D721Med (cell line): ENCODE measurements at regions not wholly inside any gene's neighbourhood (a gene's known extent, or its start where the extent isn't known, plus 50 kb on each side); places are given as distances from the start of the nearest gene placed in this dataset.
"Not testable (repeated sequence)": the region's sequence is repeated elsewhere in the genome, so short reads cannot be mapped to it uniquely, and the experiment has no call there.

Experiments used
- DNase-seq: peaks from one replicate; pipeline ENCODE4 v3.0.0; 2011; ENCODE audit warnings: low spot score; ENCODE audit not compliant: insufficient read length
- FAIRE-seq: peaks from 2 replicates; lab custom pipeline; 2011; peaks lifted over from hg19 to GRCh38; lab: Jason Lieb, UNC
- CTCF ChIP-seq: IDR thresholded peaks from 2 replicates; pipeline ENCODE4 v1.5.1; 2012; ENCODE audit warnings: mild to moderate bottlenecking, control low read depth; ENCODE audit not compliant: insufficient read depth; ENCODE audit errors: missing control alignments

DNA sequence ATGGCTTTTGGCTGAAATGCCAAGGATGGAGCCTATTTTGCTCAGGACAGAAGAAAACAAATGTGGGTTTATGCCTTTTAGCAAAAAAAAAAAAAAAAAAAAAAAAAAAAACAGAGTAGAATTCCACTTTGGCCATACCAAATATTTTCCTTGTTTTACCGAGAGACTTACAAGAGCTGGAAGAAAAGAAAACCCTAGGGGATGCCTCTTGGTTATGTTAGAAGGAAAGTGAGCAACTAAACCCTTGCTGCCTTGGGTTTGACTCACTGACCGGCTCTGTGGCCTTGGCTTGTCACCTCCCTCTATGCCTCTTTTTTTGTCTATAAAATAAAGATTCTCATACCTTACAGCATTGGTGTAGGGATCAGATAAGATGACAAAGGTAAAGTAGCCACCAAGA, 69.6 kb upstream of the ABCA1 start:
- no peak for TF ChIP-seq CTCF
- FAIRE-seq: no peak
- no peak for DNase-seq

DNA sequence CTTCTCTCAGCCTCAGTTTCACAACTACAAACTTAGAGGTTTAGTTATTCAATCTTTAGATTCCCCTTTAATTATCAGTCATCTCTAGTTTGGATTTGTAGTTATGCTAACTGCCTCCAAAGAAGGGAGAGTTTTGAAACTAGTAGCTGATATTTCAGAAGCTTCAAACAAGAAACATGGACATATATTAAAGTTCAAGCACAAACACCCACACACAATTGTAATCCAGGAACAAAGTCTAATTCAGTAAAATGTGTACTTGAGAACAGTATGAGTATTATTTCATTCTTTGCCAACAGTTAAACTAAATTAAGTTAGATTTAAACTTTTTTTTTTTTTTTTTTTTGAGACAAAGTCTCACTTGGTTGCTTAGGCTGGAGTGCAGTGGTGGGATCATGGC, 71.2 kb upstream of the ABCA1 start:
- FAIRE-seq: no peak
- no peak for DNase-seq
- TF ChIP-seq CTCF: no peak

DNA sequence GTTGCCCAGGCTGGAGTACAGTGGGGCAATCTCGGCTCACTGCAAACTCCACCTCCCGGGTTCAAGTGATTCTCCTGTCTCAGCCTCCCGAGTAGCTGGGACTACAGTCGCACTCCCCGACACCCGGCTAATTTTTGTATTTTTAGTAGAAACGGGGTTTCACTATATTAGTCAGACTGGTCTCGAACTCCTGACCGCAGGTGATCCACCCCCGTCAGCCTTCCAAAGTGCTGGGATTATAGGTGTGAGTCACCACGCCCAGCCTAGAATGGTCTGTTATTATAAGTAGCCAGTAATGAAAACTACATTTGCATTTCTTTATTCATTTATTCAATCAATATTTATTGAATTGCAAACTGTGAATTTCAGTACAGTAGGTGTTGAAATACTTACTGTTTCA, 72.6 kb upstream of the ABCA1 start:
- FAIRE-seq, DNase-seq: not testable (repeated sequence)

- FAIRE-seq: no peak
- DNase-seq: no peak
- no peak for TF ChIP-seq CTCF
These were observed 76.6 kb upstream of the ABCA1 start for GRCh38 chr9:105004466-105005090.

GRCh38 chr9:105005186-105005585, 77.2 kb upstream of the ABCA1 start:
- no peak for FAIRE-seq
- no peak for TF ChIP-seq CTCF
- DNase-seq: no peak

- FAIRE-seq (no peak), DNase-seq (no peak)
These were observed 78.6 kb upstream of the ABCA1 start for GRCh38 chr9:105006514-105006913.

DNA sequence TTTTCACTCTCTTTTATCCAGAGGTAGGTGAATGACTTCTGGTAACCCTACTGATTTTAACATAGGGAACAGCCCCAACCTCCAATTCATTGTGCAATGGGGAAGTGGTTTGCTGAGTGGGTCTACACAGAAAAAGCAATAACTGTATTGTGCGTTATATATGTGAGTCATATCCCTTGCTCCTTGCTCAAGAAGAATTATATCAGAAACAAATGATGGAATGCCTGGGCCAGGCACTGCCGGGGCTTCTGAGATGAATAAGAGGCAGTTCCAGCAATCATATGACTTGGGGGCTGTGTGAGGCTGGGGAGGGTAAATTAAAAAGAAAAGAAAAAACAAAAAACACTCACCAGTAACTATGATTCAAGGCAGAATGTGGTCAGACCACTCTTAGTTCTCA, 79.2 kb upstream of the ABCA1 start:
- DNase-seq (no peak), FAIRE-seq (no peak)
- no peak for TF ChIP-seq CTCF

More at GRCh38 chr9:105006514-105006913, 78.6 kb upstream of the ABCA1 start:
- TF ChIP-seq CTCF: no peak

DNA sequence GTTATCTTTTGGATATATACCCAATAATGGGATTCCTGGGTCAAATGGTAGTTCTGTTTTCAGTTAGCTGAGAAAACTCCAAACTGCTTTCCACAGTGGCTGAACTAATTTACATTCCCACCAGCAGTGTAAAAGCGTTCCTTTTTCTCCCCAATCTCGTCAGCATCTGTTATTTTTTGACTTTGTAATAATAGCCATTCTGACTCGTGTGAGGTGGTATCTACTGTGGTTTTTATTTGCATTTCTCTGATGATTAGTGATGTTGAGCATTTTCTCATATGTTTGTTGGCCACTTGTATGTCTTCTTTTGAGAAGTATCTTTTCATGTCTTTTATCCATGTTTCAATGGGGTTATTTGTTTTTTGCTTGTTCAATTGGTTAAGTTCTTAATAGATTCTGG, 82.1 kb upstream of the ABCA1 start:
- not testable (repeated sequence) for DNase-seq, FAIRE-seq
